ENCODE measurements at regions not wholly inside any gene's neighbourhood (a gene's known extent, or its start where the extent isn't known, plus 50 kb on each side); places are given as distances from the start of the nearest gene placed in this dataset.

DNA sequence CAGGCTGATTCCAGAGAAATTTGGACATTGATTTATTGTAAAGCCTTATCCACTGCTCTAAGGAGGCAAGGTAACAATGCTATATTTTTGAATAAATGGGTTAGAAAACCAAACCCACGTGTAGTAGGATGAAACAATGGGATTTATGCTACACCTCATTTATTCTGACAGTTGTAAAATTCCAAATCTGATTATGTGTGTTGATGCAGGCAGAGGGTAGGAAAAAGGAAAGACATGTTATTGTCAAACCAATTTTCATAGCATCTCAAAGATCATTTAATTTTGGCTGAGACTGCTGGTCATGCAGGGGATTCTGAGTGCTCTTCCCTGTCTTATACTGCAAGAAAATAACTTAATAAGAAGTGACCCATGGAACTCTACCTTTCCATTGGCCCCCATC lies 1219.9 kb upstream of the SORCS1 start (continued):
- TF ChIP-seq HDAC2 (IDR thresholded peaks at IDR 0.05; ENCODE audit: borderline replicate concordance in 1 of 2, low read depth in 2 of 2, low read length in 2 of 2) (no peak), KDM1A (IDR thresholded peaks at IDR 0.05; ENCODE audit: borderline replicate concordance, low read length) (no peak), EP300 (IDR thresholded peaks at IDR 0.05; ENCODE audit: borderline replicate concordance in 1 of 2, low read depth in 2 of 2, low read length in 2 of 2) (no peak), YY1 (IDR thresholded peaks at IDR 0.05; ENCODE audit: low read depth, low read length) (no peak)
